GM13977 (cell line): ENCODE measurements at regions not wholly inside any gene's neighbourhood (a gene's known extent, or its start where the extent isn't known, plus 50 kb on each side); places are given as distances from the start of the nearest gene placed in this dataset.
"Not testable (repeated sequence)": the region's sequence is repeated elsewhere in the genome, so short reads cannot be mapped to it uniquely, and the experiment has no call there.

Experiments used
- DNase-seq: peaks from one replicate; pipeline ENCODE4 v3.0.0; 2012; ENCODE audit warnings: low spot score
- in situ Hi-C: fragments of 300-500 bp; cut with MboI; formaldehyde crosslinking; loops from one replicate; pipeline ENCODE4 v1.12.0; 2022; ENCODE audit warnings: low sequenced_read_pairs, low pct_unique_long_range_greater_than_20kb, mixed read lengths, inconsistent platforms; ENCODE audit not compliant: unreplicated experiment
- TF ChIP-seq, protein P1 (sequence below): IDR thresholded peaks from 2 replicates; pipeline ENCODE4 v1.5.1; 2012; ENCODE audit warnings: mild to moderate bottlenecking, control low read depth; ENCODE audit not compliant: insufficient read depth; ENCODE audit errors: extremely low read depth, missing control alignments

- DNase-seq = no peak
- TF ChIP-seq, protein P1, sequence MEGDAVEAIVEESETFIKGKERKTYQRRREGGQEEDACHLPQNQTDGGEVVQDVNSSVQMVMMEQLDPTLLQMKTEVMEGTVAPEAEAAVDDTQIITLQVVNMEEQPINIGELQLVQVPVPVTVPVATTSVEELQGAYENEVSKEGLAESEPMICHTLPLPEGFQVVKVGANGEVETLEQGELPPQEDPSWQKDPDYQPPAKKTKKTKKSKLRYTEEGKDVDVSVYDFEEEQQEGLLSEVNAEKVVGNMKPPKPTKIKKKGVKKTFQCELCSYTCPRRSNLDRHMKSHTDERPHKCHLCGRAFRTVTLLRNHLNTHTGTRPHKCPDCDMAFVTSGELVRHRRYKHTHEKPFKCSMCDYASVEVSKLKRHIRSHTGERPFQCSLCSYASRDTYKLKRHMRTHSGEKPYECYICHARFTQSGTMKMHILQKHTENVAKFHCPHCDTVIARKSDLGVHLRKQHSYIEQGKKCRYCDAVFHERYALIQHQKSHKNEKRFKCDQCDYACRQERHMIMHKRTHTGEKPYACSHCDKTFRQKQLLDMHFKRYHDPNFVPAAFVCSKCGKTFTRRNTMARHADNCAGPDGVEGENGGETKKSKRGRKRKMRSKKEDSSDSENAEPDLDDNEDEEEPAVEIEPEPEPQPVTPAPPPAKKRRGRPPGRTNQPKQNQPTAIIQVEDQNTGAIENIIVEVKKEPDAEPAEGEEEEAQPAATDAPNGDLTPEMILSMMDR = no peak
- in situ Hi-C loops = no loop called here
These were observed 120.2 kb upstream of the LRRTM4 start for GRCh38 chr2:77642339-77642738.

GRCh38 chr2:77649856-77650255, 127.7 kb upstream of the LRRTM4 start:
- DNase-seq = no peak
- in situ Hi-C loops = no loop called here
- TF ChIP-seq, protein P1 = no peak

DNA sequence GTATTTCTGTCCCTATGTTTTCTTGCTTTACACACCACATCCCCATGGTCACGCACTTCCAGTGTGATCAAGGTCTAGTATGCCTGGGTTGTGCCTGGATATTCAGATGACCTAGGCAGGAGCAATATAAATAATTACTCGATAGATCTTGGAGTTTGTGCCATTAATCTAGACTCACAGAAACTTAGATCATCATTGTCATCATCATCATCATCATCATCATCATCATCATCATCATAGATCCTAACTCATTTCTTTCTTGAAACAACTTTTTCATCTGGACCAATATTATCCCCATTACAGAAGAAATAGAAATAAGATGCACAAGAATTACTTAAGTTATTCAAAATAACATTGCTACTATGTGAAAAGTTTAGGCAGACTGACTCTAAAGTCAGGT, 130.3 kb upstream of the LRRTM4 start:
- TF ChIP-seq, protein P1 = no peak
- no peak for DNase-seq
- in situ Hi-C loops = no loop called here

DNA sequence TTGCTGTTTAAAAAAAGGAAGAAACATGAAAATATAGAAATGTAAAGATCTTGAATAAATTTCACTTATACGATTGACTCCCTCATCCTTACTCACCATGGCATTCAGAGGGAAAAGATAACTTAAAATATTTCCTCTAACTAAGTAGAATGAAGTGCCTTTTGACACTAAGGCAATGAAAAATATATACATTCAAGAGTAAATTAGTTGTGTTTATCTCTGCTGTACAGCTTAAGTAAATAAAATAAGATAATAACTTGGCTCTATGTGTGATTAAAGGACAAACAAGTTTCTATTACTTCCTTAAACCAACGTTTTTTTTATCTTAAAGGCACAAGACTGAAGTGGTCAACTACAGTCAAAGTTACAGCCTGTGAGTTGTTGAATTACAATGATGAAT, 142.3 kb upstream of the LRRTM4 start:
- TF ChIP-seq, protein P1 = no peak
- in situ Hi-C loops = no loop called here

DNA sequence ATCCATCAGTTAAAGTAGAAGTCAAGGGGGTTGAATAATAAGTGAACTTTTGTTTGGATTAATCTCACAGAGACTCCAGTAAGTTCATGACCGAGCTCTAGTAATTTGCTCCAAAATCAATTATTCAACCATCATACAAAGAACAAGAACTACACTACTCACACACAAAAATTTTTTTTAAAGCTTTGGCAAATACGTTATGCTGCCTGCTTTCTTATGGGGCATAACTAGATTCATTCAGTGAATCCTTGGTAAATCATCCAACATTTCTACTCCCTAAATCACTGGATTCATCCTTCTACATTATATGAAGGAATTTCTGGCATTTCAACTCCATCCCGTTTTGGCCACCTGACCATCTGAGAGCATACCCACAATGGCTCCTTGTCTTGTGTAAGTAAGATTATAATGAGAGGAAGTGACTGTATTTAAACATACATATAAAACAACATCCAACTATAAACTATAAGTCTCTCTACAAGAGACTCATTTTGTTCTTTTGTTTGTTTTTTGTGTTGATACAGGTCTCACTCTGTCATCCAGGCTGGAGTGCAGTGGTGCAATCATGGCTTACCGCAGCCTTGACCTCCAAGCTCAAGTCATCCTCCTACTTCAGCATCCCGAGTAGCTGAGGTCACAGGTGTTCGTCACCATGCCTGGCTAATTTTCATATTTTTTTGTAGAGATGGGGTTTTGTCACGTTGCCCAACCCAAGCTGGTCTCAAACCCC, 144.2 kb upstream of the LRRTM4 start:
- TF ChIP-seq, protein P1 = no peak
- in situ Hi-C loops = no loop called here
- DNase-seq = no peak

More for the DNA sequence above, 142.3 kb upstream of the LRRTM4 start:
- DNase-seq = no peak

- in situ Hi-C loops, DNase-seq: not testable (repeated sequence)
These were observed 162.6 kb upstream of the LRRTM4 start for GRCh38 chr2:77684543-77685319.

DNA sequence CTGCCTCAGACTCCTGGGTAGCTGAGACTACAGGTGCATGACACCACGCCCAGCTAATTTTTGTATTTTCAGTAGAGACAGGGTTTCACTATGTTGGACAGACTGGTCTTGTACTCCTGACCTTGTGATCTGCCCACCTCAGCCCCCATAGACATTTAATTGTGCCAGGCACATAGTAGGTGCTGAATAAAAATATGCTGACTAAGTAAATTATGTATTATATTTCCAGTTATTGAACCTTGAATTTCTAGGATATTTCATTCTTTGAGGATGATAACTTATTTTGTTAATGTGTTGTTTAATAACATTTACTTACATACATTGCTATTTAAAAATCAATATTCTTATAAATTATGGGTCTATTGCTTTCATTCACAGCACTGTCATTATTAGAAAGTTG, 190.4 kb upstream of the LRRTM4 start:
- no peak for DNase-seq
- in situ Hi-C loops = no loop called here

More for the DNA sequence above, 190.4 kb upstream of the LRRTM4 start:
- TF ChIP-seq, protein P1 = no peak
